ENCODE measurements at regions not wholly inside any gene's neighbourhood (a gene's known extent, or its start where the extent isn't known, plus 50 kb on each side); places are given as distances from the start of the nearest gene placed in this dataset.
A peak's percentile ranks its signal among the peaks of the same experiment; 100 is the strongest.
"Not testable (repeated sequence)": the region's sequence is repeated elsewhere in the genome, so short reads cannot be mapped to it uniquely, and the experiment has no call there.

DNA sequence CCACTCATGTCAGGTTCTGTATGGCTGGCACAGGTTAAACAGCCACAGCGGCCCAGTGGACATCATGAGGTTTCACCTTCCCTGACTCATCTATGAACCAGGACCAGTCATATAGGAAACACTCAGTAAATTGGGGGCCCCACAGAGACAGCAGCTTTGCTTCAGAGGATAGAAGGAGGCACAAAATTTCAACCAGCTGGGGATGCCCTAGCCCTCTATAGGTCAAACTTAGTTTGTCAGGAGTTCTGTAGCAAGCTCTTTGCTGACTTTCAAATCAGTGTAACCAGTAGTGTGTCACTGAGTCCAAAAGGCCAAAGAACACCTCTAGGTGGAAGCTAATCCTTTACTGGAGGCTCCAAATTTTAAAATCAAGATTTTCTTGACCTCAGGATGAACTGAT is 4157.8 kb upstream of the TPTE start:
- H3K27ac Mint-ChIP-seq (ENCODE audit: unreplicated experiment); intact Hi-C loops (cut with micrococcal nuclease; ENCODE audit: unreplicated experiment); H3K36me3 Mint-ChIP-seq (ENCODE audit: insufficient read depth, unreplicated experiment); H3K4me3 Mint-ChIP-seq (ENCODE audit: unreplicated experiment); H3K36me3 ChIP-seq (ENCODE audit: control insufficient read depth, insufficient read depth, low read length); H3K27me3 ChIP-seq (replicated peaks; ENCODE audit: control insufficient read depth, insufficient read depth, low read length); BruUV-seq (replicated peaks); H3K4me3 ChIP-seq (ENCODE audit: low read depth, low read length); H3K9me3 Mint-ChIP-seq (ENCODE audit: unreplicated experiment); H3K4me1 ChIP-seq; H3K4me1 Mint-ChIP-seq (ENCODE audit: low read depth, unreplicated experiment); DNase-seq; H3K27me3 Mint-ChIP-seq (ENCODE audit: insufficient read depth, unreplicated experiment); H3K9me3 ChIP-seq: not testable (repeated sequence)
- CTCF ChIA-PET: interaction anchor here (3.4 kb wide), 1 partner anchor 10 kb away, joined by 39 read pairs; no protein-coding TSS in a partner anchor
- POLR2A ChIA-PET: interaction anchor here (1.5 kb wide), 1 partner anchor 9 kb away, joined by 3 read pairs; no protein-coding TSS in a partner anchor

GRCh38 chr21:6368824-6369223 is 4152.6 kb upstream of the TPTE start:
- BruUV-seq (replicated peaks): TSS peak; percentile 85
- H3K36me3 ChIP-seq (ENCODE audit: control insufficient read depth, insufficient read depth, low read length); H3K36me3 Mint-ChIP-seq (ENCODE audit: insufficient read depth, unreplicated experiment); H3K4me1 Mint-ChIP-seq (ENCODE audit: low read depth, unreplicated experiment); intact Hi-C loops (cut with micrococcal nuclease; ENCODE audit: unreplicated experiment); H3K27me3 Mint-ChIP-seq (ENCODE audit: insufficient read depth, unreplicated experiment); H3K9me3 ChIP-seq; H3K4me3 Mint-ChIP-seq (ENCODE audit: unreplicated experiment); CTCF ChIA-PET; H3K9me3 Mint-ChIP-seq (ENCODE audit: unreplicated experiment); POLR2A ChIA-PET; H3K27me3 ChIP-seq (replicated peaks; ENCODE audit: control insufficient read depth, insufficient read depth, low read length); H3K4me1 ChIP-seq; H3K27ac Mint-ChIP-seq (ENCODE audit: unreplicated experiment): not testable (repeated sequence)
- peak overlapping the region; percentile 15 for H3K4me3 ChIP-seq (ENCODE audit: low read depth, low read length)
- peak; percentile 49 to 74 for DNase-seq

GRCh38 chr21:6373253-6373652 is 4148.1 kb upstream of the TPTE start:
- H3K9me3 ChIP-seq; BruUV-seq (replicated peaks); H3K27me3 ChIP-seq (replicated peaks; ENCODE audit: control insufficient read depth, insufficient read depth, low read length); H3K36me3 Mint-ChIP-seq (ENCODE audit: insufficient read depth, unreplicated experiment); H3K27me3 Mint-ChIP-seq (ENCODE audit: insufficient read depth, unreplicated experiment); H3K9me3 Mint-ChIP-seq (ENCODE audit: unreplicated experiment); H3K36me3 ChIP-seq (ENCODE audit: control insufficient read depth, insufficient read depth, low read length); H3K4me3 Mint-ChIP-seq (ENCODE audit: unreplicated experiment); intact Hi-C loops (cut with micrococcal nuclease; ENCODE audit: unreplicated experiment); H3K4me1 ChIP-seq; H3K27ac Mint-ChIP-seq (ENCODE audit: unreplicated experiment); H3K4me1 Mint-ChIP-seq (ENCODE audit: low read depth, unreplicated experiment); DNase-seq; H3K4me3 ChIP-seq (ENCODE audit: low read depth, low read length): not testable (repeated sequence)
- POLR2A ChIA-PET: interaction anchor here (1.5 kb wide), 1 partner anchor 10 kb away, joined by 3 read pairs; no protein-coding TSS in a partner anchor
- CTCF ChIA-PET: interaction anchor here (4.0 kb wide), 1 partner anchor 10 kb away, joined by 39 read pairs; no protein-coding TSS in a partner anchor

- H3K27me3 Mint-ChIP-seq (ENCODE audit: insufficient read depth, unreplicated experiment); H3K27me3 ChIP-seq (replicated peaks; ENCODE audit: control insufficient read depth, insufficient read depth, low read length); H3K9me3 Mint-ChIP-seq (ENCODE audit: unreplicated experiment); H3K4me3 ChIP-seq (ENCODE audit: low read depth, low read length); BruUV-seq (replicated peaks); intact Hi-C loops (cut with micrococcal nuclease; ENCODE audit: unreplicated experiment); H3K4me3 Mint-ChIP-seq (ENCODE audit: unreplicated experiment); H3K36me3 Mint-ChIP-seq (ENCODE audit: insufficient read depth, unreplicated experiment); H3K4me1 Mint-ChIP-seq (ENCODE audit: low read depth, unreplicated experiment); H3K36me3 ChIP-seq (ENCODE audit: control insufficient read depth, insufficient read depth, low read length); H3K4me1 ChIP-seq; POLR2A ChIA-PET; H3K27ac Mint-ChIP-seq (ENCODE audit: unreplicated experiment); H3K9me3 ChIP-seq: not testable (repeated sequence)
- TF ChIP-seq, protein P1, sequence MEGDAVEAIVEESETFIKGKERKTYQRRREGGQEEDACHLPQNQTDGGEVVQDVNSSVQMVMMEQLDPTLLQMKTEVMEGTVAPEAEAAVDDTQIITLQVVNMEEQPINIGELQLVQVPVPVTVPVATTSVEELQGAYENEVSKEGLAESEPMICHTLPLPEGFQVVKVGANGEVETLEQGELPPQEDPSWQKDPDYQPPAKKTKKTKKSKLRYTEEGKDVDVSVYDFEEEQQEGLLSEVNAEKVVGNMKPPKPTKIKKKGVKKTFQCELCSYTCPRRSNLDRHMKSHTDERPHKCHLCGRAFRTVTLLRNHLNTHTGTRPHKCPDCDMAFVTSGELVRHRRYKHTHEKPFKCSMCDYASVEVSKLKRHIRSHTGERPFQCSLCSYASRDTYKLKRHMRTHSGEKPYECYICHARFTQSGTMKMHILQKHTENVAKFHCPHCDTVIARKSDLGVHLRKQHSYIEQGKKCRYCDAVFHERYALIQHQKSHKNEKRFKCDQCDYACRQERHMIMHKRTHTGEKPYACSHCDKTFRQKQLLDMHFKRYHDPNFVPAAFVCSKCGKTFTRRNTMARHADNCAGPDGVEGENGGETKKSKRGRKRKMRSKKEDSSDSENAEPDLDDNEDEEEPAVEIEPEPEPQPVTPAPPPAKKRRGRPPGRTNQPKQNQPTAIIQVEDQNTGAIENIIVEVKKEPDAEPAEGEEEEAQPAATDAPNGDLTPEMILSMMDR (IDR thresholded peaks at IDR 0.05; ENCODE audit: insufficient read depth in 1 of 2, low read depth in 1 of 2, low read length in 1 of 2, severe bottlenecking in 1 of 2, unreplicated experiment in 1 of 2): peak in 1 of 2 experiments; percentile 21
- CTCF ChIA-PET: interaction anchor here (4.0 kb wide), 1 partner anchor 11 kb away, joined by 39 read pairs; no protein-coding TSS in a partner anchor
- peak in 1 of 2 experiments; percentile 48 for DNase-seq
These were observed 4147.2 kb upstream of the TPTE start for GRCh38 chr21:6374232-6374631.

DNA sequence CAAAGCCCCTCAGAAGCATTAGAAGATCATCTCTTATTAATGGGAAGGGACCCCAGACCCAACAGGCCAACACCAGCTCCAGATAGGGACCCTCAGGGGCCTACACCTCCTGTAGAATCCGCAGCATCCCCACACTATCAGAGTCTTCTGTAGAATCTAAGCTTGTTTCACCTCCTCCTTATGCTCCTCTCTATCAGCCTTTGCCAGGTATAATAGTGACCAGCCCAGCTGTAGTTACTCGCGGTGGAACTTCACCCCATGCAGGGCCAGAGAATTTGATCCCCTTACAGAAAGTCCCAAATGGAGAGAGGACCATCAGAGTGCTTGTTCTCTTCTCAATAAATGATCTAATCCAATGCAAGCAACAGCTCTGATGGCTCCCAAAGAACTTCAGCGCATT is 4146.5 kb upstream of the TPTE start:
- CTCF ChIA-PET: interaction anchor here (4.0 kb wide), 1 partner anchor 12 kb away, joined by 39 read pairs; no protein-coding TSS in a partner anchor
- H3K27ac Mint-ChIP-seq (ENCODE audit: unreplicated experiment); H3K4me3 Mint-ChIP-seq (ENCODE audit: unreplicated experiment); intact Hi-C loops (cut with micrococcal nuclease; ENCODE audit: unreplicated experiment); H3K4me1 ChIP-seq; H3K36me3 Mint-ChIP-seq (ENCODE audit: insufficient read depth, unreplicated experiment); H3K36me3 ChIP-seq (ENCODE audit: control insufficient read depth, insufficient read depth, low read length); POLR2A ChIA-PET; H3K9me3 ChIP-seq; H3K9me3 Mint-ChIP-seq (ENCODE audit: unreplicated experiment); DNase-seq; H3K27me3 Mint-ChIP-seq (ENCODE audit: insufficient read depth, unreplicated experiment); H3K4me1 Mint-ChIP-seq (ENCODE audit: low read depth, unreplicated experiment); H3K4me3 ChIP-seq (ENCODE audit: low read depth, low read length); H3K27me3 ChIP-seq (replicated peaks; ENCODE audit: control insufficient read depth, insufficient read depth, low read length); BruUV-seq (replicated peaks): not testable (repeated sequence)

GRCh38 chr21:6375776-6376175 is 4145.6 kb upstream of the TPTE start:
- H3K4me1 Mint-ChIP-seq (ENCODE audit: low read depth, unreplicated experiment); H3K4me3 Mint-ChIP-seq (ENCODE audit: unreplicated experiment); H3K4me1 ChIP-seq; intact Hi-C loops (cut with micrococcal nuclease; ENCODE audit: unreplicated experiment); H3K9me3 Mint-ChIP-seq (ENCODE audit: unreplicated experiment); H3K36me3 Mint-ChIP-seq (ENCODE audit: insufficient read depth, unreplicated experiment); H3K27me3 Mint-ChIP-seq (ENCODE audit: insufficient read depth, unreplicated experiment); H3K27ac Mint-ChIP-seq (ENCODE audit: unreplicated experiment); POLR2A ChIA-PET; BruUV-seq (replicated peaks); H3K4me3 ChIP-seq (ENCODE audit: low read depth, low read length); H3K9me3 ChIP-seq; CTCF ChIA-PET; DNase-seq; H3K36me3 ChIP-seq (ENCODE audit: control insufficient read depth, insufficient read depth, low read length); H3K27me3 ChIP-seq (replicated peaks; ENCODE audit: control insufficient read depth, insufficient read depth, low read length): not testable (repeated sequence)
